HCT116 (cell line): ENCODE measurements at regions not wholly inside any gene's neighbourhood (a gene's known extent, or its start where the extent isn't known, plus 50 kb on each side); places are given as distances from the start of the nearest gene placed in this dataset.
A peak's percentile ranks its signal among the peaks of the same experiment; 100 is the strongest.

Experiments used
- ATAC-seq: fragments of 200-7000 bp; cut with Tn5 transposase; 2 replicates; pipeline ENCODE4 v1.9.1; 2020; ENCODE audit warnings: mild to moderate bottlenecking, moderate library complexity
- BruUV-seq: library from RNA; stranded (reverse); fragments of 400-500 nt; replicated peaks from 2 replicates; lab custom pipeline; 2021; lab: Mats Ljungman, UMichigan
- CTCF ChIA-PET: fragments of 300-600 bp; sonication (Branson Sonifier 250); formaldehyde crosslinking; loops from one replicate; lab custom pipeline; 2021; ENCODE audit warnings: antibody characterized with exemption; lab: Charles Lee
- POLR2A ChIA-PET: fragments of 300-600, 350-600 bp; sonication (Branson Sonifier 250); formaldehyde crosslinking; loops from one replicate; lab custom pipeline; 2021; ENCODE audit warnings: antibody characterized with exemption; lab: Charles Lee
- RAD21 ChIA-PET, 2 experiments: fragments of 300-600 bp; sonication (Branson Sonifier 250); formaldehyde crosslinking; loops; one replicate each; lab custom pipeline; 2023; ENCODE audit warnings: low total read pairs in 2 of 2; ENCODE audit not compliant: uncharacterized antibody in 2 of 2, unreplicated experiment in 2 of 2, low non-redundant PET in 1 of 2; lab: Charles Lee
- DNase-seq: peaks from one replicate; pipeline ENCODE4 v3.0.0-alpha.2; 2010; ENCODE audit warnings: low read depth, low spot score
- H2AFZ ChIP-seq: fragments of 200-600 bp; shearing (Covaris generic), sonication (generic); 2 replicates; pipeline ENCODE4 v1.6.1; 2017; ENCODE audit warnings: low read depth, mixed run types, mixed read lengths, antibody characterized with exemption, low read length; ENCODE audit not compliant: poor library complexity, severe bottlenecking
- H3K27ac ChIP-seq: 2 replicates; pipeline ENCODE4 v1.5.1; 2012; ENCODE audit warnings: low read depth, low read length
- H3K27me3 ChIP-seq: fragments of 200-600 bp; sonication (generic); 2 replicates; pipeline ENCODE4 v1.6.1; 2016; ENCODE audit warnings: mixed run types, low read length, mixed read lengths; ENCODE audit not compliant: insufficient read depth
- H3K36me3 ChIP-seq, 2 experiments: fragments of 200-500 bp in 1 of 2; fragments of 200-600 bp in 1 of 2; sonication (Bioruptor generic) in 1 of 2; sonication (generic) in 1 of 2; 2 replicates each; pipeline versions ENCODE4 v1.5.1 to v1.6.1; 2014 to 2016; ENCODE audit warnings: low read length in 2 of 2, inconsistent platforms in 1 of 2, mixed read lengths in 1 of 2, mixed run types in 1 of 2; ENCODE audit not compliant: insufficient read depth in 2 of 2, control insufficient read depth in 1 of 2
- H3K4me1 ChIP-seq, 2 experiments: fragments of 200-600 bp in 1 of 2; sonication (generic) in 1 of 2; 2 replicates each; pipeline versions ENCODE4 v1.5.1 to v1.6.1; 2012 to 2017; ENCODE audit warnings: low read length in 2 of 2, inconsistent platforms in 1 of 2, mild to moderate bottlenecking in 1 of 2, mixed read lengths in 1 of 2, mixed run types in 1 of 2, moderate library complexity in 1 of 2; ENCODE audit not compliant: insufficient read depth in 2 of 2, control insufficient read depth in 1 of 2
- H3K4me2 ChIP-seq: fragments of 200-600 bp; sonication (generic); 2 replicates; pipeline ENCODE4 v1.6.1; 2017; ENCODE audit warnings: mixed run types, low read length, mixed read lengths
- H3K4me3 ChIP-seq, 2 experiments: fragments of 200-600 bp in 1 of 2; sonication (generic) in 1 of 2; replicated peaks in 1 of 2; 2 replicates each; pipeline ENCODE4 v1.5.1; 2011 to 2016; ENCODE audit warnings: low read length in 2 of 2, control low read depth in 1 of 2, low read depth in 1 of 2, mild to moderate bottlenecking in 1 of 2, mixed read lengths in 1 of 2, mixed run types in 1 of 2
- H3K79me2 ChIP-seq: fragments of 200-600 bp; sonication (generic); 2 replicates; pipeline ENCODE4 v1.6.1; 2017; ENCODE audit warnings: mild to moderate bottlenecking, mixed run types, low read length, moderate library complexity, mixed read lengths; ENCODE audit not compliant: insufficient read depth
- H3K9ac ChIP-seq: fragments of 200-600 bp; sonication (generic); 2 replicates; pipeline ENCODE4 v1.6.1; 2016; ENCODE audit warnings: low read length, mixed read lengths
- H3K9me2 ChIP-seq: fragments of 200-600 bp; sonication (generic), shearing (Covaris generic); 2 replicates; pipeline ENCODE4 v1.6.1; 2017; ENCODE audit warnings: mixed run types, mild to moderate bottlenecking, moderate library complexity; ENCODE audit not compliant: insufficient read depth
- H3K9me3 ChIP-seq, 2 experiments: fragments of 200-500 bp in 1 of 2; fragments of 200-600 bp in 1 of 2; sonication (Bioruptor generic) in 1 of 2; sonication (generic) in 1 of 2; 2 replicates each; pipeline ENCODE4 v1.6.1; 2014 to 2017; ENCODE audit warnings: low read length in 2 of 2, mixed read lengths in 2 of 2, inconsistent platforms in 1 of 2, low read depth in 1 of 2, mild to moderate bottlenecking in 1 of 2, mixed run types in 1 of 2, moderate library complexity in 1 of 2; ENCODE audit not compliant: control insufficient read depth in 1 of 2, insufficient read depth in 1 of 2
- H4K20me1 ChIP-seq: fragments of 200-600 bp; sonication (generic), shearing (Covaris generic); 2 replicates; pipeline ENCODE4 v1.6.1; 2017; ENCODE audit warnings: mixed run types, mild to moderate bottlenecking, moderate library complexity; ENCODE audit not compliant: insufficient read depth
- CEBPB ChIP-seq: IDR thresholded peaks from 2 replicates; pipeline ENCODE4 v1.6.1; 2012; ENCODE audit warnings: low read depth
- EGR1 ChIP-seq: IDR thresholded peaks from 2 replicates; pipeline ENCODE4 v1.6.1; 2012; ENCODE audit warnings: low read depth
- EZH2phosphoT487 ChIP-seq: fragments of 200-600 bp; IDR thresholded peaks from 2 replicates; pipeline ENCODE4 v1.6.1; 2018; ENCODE audit warnings: antibody characterized with exemption, borderline replicate concordance
- FOSL1 ChIP-seq: IDR thresholded peaks from 2 replicates; pipeline ENCODE4 v1.6.1; 2012; ENCODE audit warnings: low read depth
- POLR2A ChIP-seq: IDR thresholded peaks from 2 replicates; pipeline ENCODE4 v1.7.0; 2011; ENCODE audit warnings: borderline replicate concordance; ENCODE audit not compliant: insufficient read depth, insufficient read length; ENCODE audit errors: extremely low read depth
- POLR2AphosphoS5 ChIP-seq: IDR thresholded peaks from 2 replicates; pipeline ENCODE4 v1.6.1; 2011; ENCODE audit warnings: mild to moderate bottlenecking, low read depth, low read length, moderate library complexity
- RAD21 ChIP-seq: IDR thresholded peaks from 2 replicates; pipeline ENCODE4 v1.6.1; 2012; ENCODE audit warnings: low read depth, mild to moderate bottlenecking
- SP1 ChIP-seq: IDR thresholded peaks from 2 replicates; pipeline ENCODE4 v1.6.1; 2012; ENCODE audit warnings: low read depth
- TCF7L2 ChIP-seq: IDR thresholded peaks from 2 replicates; pipeline ENCODE4 v1.7.0; 2011; ENCODE audit warnings: borderline replicate concordance, inconsistent platforms; ENCODE audit not compliant: insufficient read depth, insufficient read length; ENCODE audit errors: extremely low read depth
- ZBTB33 ChIP-seq: IDR thresholded peaks from 2 replicates; pipeline ENCODE4 v1.6.1; 2011; ENCODE audit warnings: mild to moderate bottlenecking, low read length, moderate library complexity; ENCODE audit not compliant: insufficient replicate concordance; ENCODE audit errors: extremely low read depth
- ZFX ChIP-seq: fragments of 450-650 bp; IDR thresholded peaks from 2 replicates; pipeline ENCODE4 v1.6.1; 2017
- intact Hi-C: fragments of 100-400 bp; cut with micrococcal nuclease; formaldehyde crosslinking; loops from 2 replicates; pipeline ENCODE4 v1.10.0; 2022
- TF ChIP-seq, protein P1 (sequence below), 3 experiments: fragments of 200-600 bp in 1 of 3; sonication (generic) in 1 of 3; IDR thresholded peaks in 2 of 3; conservative IDR thresholded peaks in 1 of 3; 2 replicates each; pipeline ENCODE4 v1.5.1; 2012 to 2017; ENCODE audit warnings: low read depth in 2 of 3, low read length in 2 of 3, antibody characterized with exemption in 1 of 3, borderline replicate concordance in 1 of 3, control low read depth in 1 of 3, mild to moderate bottlenecking in 1 of 3, mixed read lengths in 1 of 3, mixed run types in 1 of 3, moderate library complexity in 1 of 3; ENCODE audit not compliant: insufficient read depth in 1 of 3
- TF ChIP-seq, protein P2 (sequence below): IDR thresholded peaks from 2 replicates; pipeline ENCODE4 v1.6.1; 2012; ENCODE audit warnings: low read depth

GRCh38 chr2:83827618-83828017, 631.5 kb downstream of the SUCLG1 start:
- Histone ChIP-seq H3K9me2 (no peaks in the 10 kb centered on the region), H3K79me2 (no peaks in the 10 kb centered on the region), H3K27me3 (no peaks in the 10 kb centered on the region), H3K9ac (no peak overlapping the region), H3K9me3 (no peaks in the 10 kb centered on the region), H3K4me3 (no peak overlapping the region), H2AFZ (no peak overlapping the region), H3K36me3 (no peaks in the 10 kb centered on the region), H3K4me2 (no peak overlapping the region), H3K4me1 (no peaks in the 10 kb centered on the region), H4K20me1 (no peaks in the 10 kb centered on the region), H3K27ac (no peak overlapping the region)
- RAD21 ChIA-PET, result no interaction called here
- intact Hi-C loops, result loop anchor here (2.0 to 10.0 kb wide), 2 partner anchors 247 to 475 kb away; no protein-coding TSS in a partner anchor
- ATAC-seq (no peak), DNase-seq (no peak)
- TF ChIP-seq RAD21, result peak; percentile 56
- no peak for TF ChIP-seq EGR1
- TF ChIP-seq, protein P1, sequence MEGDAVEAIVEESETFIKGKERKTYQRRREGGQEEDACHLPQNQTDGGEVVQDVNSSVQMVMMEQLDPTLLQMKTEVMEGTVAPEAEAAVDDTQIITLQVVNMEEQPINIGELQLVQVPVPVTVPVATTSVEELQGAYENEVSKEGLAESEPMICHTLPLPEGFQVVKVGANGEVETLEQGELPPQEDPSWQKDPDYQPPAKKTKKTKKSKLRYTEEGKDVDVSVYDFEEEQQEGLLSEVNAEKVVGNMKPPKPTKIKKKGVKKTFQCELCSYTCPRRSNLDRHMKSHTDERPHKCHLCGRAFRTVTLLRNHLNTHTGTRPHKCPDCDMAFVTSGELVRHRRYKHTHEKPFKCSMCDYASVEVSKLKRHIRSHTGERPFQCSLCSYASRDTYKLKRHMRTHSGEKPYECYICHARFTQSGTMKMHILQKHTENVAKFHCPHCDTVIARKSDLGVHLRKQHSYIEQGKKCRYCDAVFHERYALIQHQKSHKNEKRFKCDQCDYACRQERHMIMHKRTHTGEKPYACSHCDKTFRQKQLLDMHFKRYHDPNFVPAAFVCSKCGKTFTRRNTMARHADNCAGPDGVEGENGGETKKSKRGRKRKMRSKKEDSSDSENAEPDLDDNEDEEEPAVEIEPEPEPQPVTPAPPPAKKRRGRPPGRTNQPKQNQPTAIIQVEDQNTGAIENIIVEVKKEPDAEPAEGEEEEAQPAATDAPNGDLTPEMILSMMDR (IDR thresholded peaks at IDR 0.05 in 2 of 3, conservative IDR thresholded peaks at IDR 0.05 in 1 of 3; ENCODE audit: borderline replicate concordance in 1 of 3, insufficient read depth in 1 of 3, low read depth in 2 of 3, low read length in 2 of 3), result peak; percentile 32 to 54 (median 43); a peak in 5 of 6 replicates
- BruUV-seq, result no TSS peak
- CTCF ChIA-PET, result interaction anchor here (1.1 to 2.9 kb wide), 2 partner anchors 475 to 487 kb away, joined by 8 to 13 read pairs; no protein-coding TSS in a partner anchor
- POLR2A ChIA-PET, result no interaction called here

GRCh38 chr2:83826577-83826976, 632.5 kb downstream of the SUCLG1 start:
- H2AFZ ChIP-seq, result no peak overlapping the region
- H3K79me2 ChIP-seq, result no peaks in the 10 kb centered on the region
- no peaks in the 10 kb centered on the region for H3K27me3 ChIP-seq
- RAD21 ChIA-PET, result no interaction called here
- H3K4me1 ChIP-seq, result no peaks in the 10 kb centered on the region
- intact Hi-C loops, result loop anchor here (2.0 to 10.0 kb wide), 2 partner anchors 248 to 476 kb away; no protein-coding TSS in a partner anchor
- H3K9me2 ChIP-seq, result no peaks in the 10 kb centered on the region
- DNase-seq (no peak), ATAC-seq (no peak)
- H3K36me3 ChIP-seq, result no peaks in the 10 kb centered on the region
- H3K9me3 ChIP-seq, result no peaks in the 10 kb centered on the region
- POLR2A ChIA-PET, result no interaction called here
- CTCF ChIA-PET, result interaction anchor here (1.0 to 2.9 kb wide), 3 partner anchors 196 to 488 kb away, joined by 3 to 13 read pairs (median 4); no protein-coding TSS in a partner anchor
- H3K4me3 ChIP-seq, result no peak overlapping the region
- H3K4me2 ChIP-seq, result no peak overlapping the region
- H4K20me1 ChIP-seq, result no peaks in the 10 kb centered on the region
- H3K9ac ChIP-seq, result no peak overlapping the region
- H3K27ac ChIP-seq, result no peak overlapping the region
- BruUV-seq, result no TSS peak
- TF ChIP-seq CEBPB, result no peak
- TF ChIP-seq ZBTB33, result no peak
- TF ChIP-seq EZH2phosphoT487, result no peak
- TF ChIP-seq TCF7L2, result no peak
- TF ChIP-seq POLR2AphosphoS5, result no peak
- no peak for TF ChIP-seq SP1
- no peak for TF ChIP-seq POLR2A
- TF ChIP-seq FOSL1, result no peak
- TF ChIP-seq, protein P2, sequence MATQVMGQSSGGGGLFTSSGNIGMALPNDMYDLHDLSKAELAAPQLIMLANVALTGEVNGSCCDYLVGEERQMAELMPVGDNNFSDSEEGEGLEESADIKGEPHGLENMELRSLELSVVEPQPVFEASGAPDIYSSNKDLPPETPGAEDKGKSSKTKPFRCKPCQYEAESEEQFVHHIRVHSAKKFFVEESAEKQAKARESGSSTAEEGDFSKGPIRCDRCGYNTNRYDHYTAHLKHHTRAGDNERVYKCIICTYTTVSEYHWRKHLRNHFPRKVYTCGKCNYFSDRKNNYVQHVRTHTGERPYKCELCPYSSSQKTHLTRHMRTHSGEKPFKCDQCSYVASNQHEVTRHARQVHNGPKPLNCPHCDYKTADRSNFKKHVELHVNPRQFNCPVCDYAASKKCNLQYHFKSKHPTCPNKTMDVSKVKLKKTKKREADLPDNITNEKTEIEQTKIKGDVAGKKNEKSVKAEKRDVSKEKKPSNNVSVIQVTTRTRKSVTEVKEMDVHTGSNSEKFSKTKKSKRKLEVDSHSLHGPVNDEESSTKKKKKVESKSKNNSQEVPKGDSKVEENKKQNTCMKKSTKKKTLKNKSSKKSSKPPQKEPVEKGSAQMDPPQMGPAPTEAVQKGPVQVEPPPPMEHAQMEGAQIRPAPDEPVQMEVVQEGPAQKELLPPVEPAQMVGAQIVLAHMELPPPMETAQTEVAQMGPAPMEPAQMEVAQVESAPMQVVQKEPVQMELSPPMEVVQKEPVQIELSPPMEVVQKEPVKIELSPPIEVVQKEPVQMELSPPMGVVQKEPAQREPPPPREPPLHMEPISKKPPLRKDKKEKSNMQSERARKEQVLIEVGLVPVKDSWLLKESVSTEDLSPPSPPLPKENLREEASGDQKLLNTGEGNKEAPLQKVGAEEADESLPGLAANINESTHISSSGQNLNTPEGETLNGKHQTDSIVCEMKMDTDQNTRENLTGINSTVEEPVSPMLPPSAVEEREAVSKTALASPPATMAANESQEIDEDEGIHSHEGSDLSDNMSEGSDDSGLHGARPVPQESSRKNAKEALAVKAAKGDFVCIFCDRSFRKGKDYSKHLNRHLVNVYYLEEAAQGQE, result no peak
- TF ChIP-seq ZFX, result no peak
- TF ChIP-seq RAD21, result no peak
